NCI-H1105 (cell line): ENCODE measurements at regions not wholly inside any gene's neighbourhood (a gene's known extent, or its start where the extent isn't known, plus 50 kb on each side); places are given as distances from the start of the nearest gene placed in this dataset.

Source experiments
- DNase-seq: peaks from one replicate; lab custom pipeline; 2025; lab: John Stamatoyannopoulos, UW

- DNase-seq = no peak
Measured at GRCh38 chrX:8869812-8870211, 68.6 kb upstream of the FAM9A start.

GRCh38 chrX:8868906-8869305, 67.7 kb upstream of the FAM9A start:
- DNase-seq = no peak

GRCh38 chrX:8868070-8868773, 67.0 kb upstream of the FAM9A start:
- DNase-seq = no peak

GRCh38 chrX:8867406-8867805, 66.2 kb upstream of the FAM9A start:
- no peak for DNase-seq

GRCh38 chrX:8864161-8864560, 63.0 kb upstream of the FAM9A start:
- peak; percentile 28 for DNase-seq

GRCh38 chrX:8861908-8862307, 60.7 kb upstream of the FAM9A start:
- DNase-seq = no peak

- DNase-seq = no peak
Measured at GRCh38 chrX:8851231-8851886, 50.2 kb upstream of the FAM9A start.
